ENCODE measurements at regions not wholly inside any gene's neighbourhood (a gene's known extent, or its start where the extent isn't known, plus 50 kb on each side); places are given as distances from the start of the nearest gene placed in this dataset.
"Not testable (repeated sequence)": the region's sequence is repeated elsewhere in the genome, so short reads cannot be mapped to it uniquely, and the experiment has no call there.

GRCh38 chr11:49499117-49499516 lies 290.7 kb upstream of the FOLH1 start:
- Histone ChIP-seq H3K4me1 (replicated peaks; ENCODE audit: insufficient read depth) (no peaks in the 10 kb centered on the region), H2AFZ (no peak overlapping the region), H3K9me2 (ENCODE audit: insufficient read depth) (0 out of 2 replicates have a peak, but pooled peaks cover 3% of the 10 kb centered on the region), H3K4me3 (no peak overlapping the region), H3K27ac (no peak overlapping the region), H3F3A (ENCODE audit: insufficient read depth, low read depth) (no peaks in the 10 kb centered on the region), H3K9me3 (ENCODE audit: insufficient read depth, low read depth) (no peaks in the 10 kb centered on the region), H3K36me3 (ENCODE audit: low read depth) (no peaks in the 10 kb centered on the region), H3K4me2 (no peak overlapping the region), H4K20me1 (ENCODE audit: insufficient read depth) (no peaks in the 10 kb centered on the region), H3K27me3 (ENCODE audit: insufficient read depth, low read depth) (no peaks in the 10 kb centered on the region), H3K79me2 (ENCODE audit: low read depth) (no peaks in the 10 kb centered on the region)
- no peak for TF ChIP-seq EZH2 (IDR thresholded peaks at IDR 0.05; ENCODE audit: low read depth)
- TF ChIP-seq CTCF (conservative IDR thresholded peaks at IDR 0.05), result no peak
- BruUV-seq (replicated peaks), result no TSS peak
- ChIA-PET CTCF (no interaction called here), POLR2A (ENCODE audit: unreplicated experiment) (no interaction called here)
- DNase-seq, result no peak
- intact Hi-C loops (cut with micrococcal nuclease; ENCODE audit: unreplicated experiment), result no loop called here

- TF ChIP-seq CTCF (conservative IDR thresholded peaks at IDR 0.05), result no peak
- TF ChIP-seq EZH2 (IDR thresholded peaks at IDR 0.05; ENCODE audit: low read depth), result no peak
- no peak overlapping the region for H3K27ac ChIP-seq
- H3F3A ChIP-seq (ENCODE audit: insufficient read depth, low read depth), result no peaks in the 10 kb centered on the region
- no peaks in the 10 kb centered on the region for H3K36me3 ChIP-seq (ENCODE audit: low read depth)
- no peaks in the 10 kb centered on the region for H4K20me1 ChIP-seq (ENCODE audit: insufficient read depth)
- POLR2A ChIA-PET (ENCODE audit: unreplicated experiment), result no interaction called here
- CTCF ChIA-PET, result no interaction called here
- H3K79me2 ChIP-seq (ENCODE audit: low read depth), result no peaks in the 10 kb centered on the region
- H3K4me2 ChIP-seq, result no peak overlapping the region
- 0 out of 2 replicates have a peak, but pooled peaks cover 3% of the 10 kb centered on the region for H3K9me2 ChIP-seq (ENCODE audit: insufficient read depth)
- no peaks in the 10 kb centered on the region for H3K4me1 ChIP-seq (replicated peaks; ENCODE audit: insufficient read depth)
- intact Hi-C loops (cut with micrococcal nuclease; ENCODE audit: unreplicated experiment), result no loop called here
- H3K9me3 ChIP-seq (ENCODE audit: insufficient read depth, low read depth), result no peaks in the 10 kb centered on the region
- H3K27me3 ChIP-seq (ENCODE audit: insufficient read depth, low read depth), result no peaks in the 10 kb centered on the region
- BruUV-seq (replicated peaks), result no TSS peak
- no peak for DNase-seq
- H3K4me3 ChIP-seq, result no peak overlapping the region
- H2AFZ ChIP-seq, result no peak overlapping the region
Measured at GRCh38 chr11:49505231-49505630, 296.8 kb upstream of the FOLH1 start.

- H3K4me2 ChIP-seq; POLR2A ChIA-PET (ENCODE audit: unreplicated experiment); H3F3A ChIP-seq (ENCODE audit: insufficient read depth, low read depth); CTCF ChIA-PET; H3K27ac ChIP-seq; H3K36me3 ChIP-seq (ENCODE audit: low read depth); H3K79me2 ChIP-seq (ENCODE audit: low read depth); H2AFZ ChIP-seq; H3K9me2 ChIP-seq (ENCODE audit: insufficient read depth); H3K27me3 ChIP-seq (ENCODE audit: insufficient read depth, low read depth); BruUV-seq (replicated peaks); H3K4me3 ChIP-seq; H4K20me1 ChIP-seq (ENCODE audit: insufficient read depth); H3K9me3 ChIP-seq (ENCODE audit: insufficient read depth, low read depth); H3K4me1 ChIP-seq (replicated peaks; ENCODE audit: insufficient read depth): not testable (repeated sequence)
- DNase-seq, result peak; percentile 21 to 46
- peak; percentile 80 for TF ChIP-seq CTCF (conservative IDR thresholded peaks at IDR 0.05)
- intact Hi-C loops (cut with micrococcal nuclease; ENCODE audit: unreplicated experiment), result loop anchor here (5.0 kb wide), 1 partner anchor 1219 kb away; the partner anchor contains the start of gene OR4S1
Measured at GRCh38 chr11:49526240-49526829, 317.9 kb upstream of the FOLH1 start.

Data from PC-9 (cell line).